HG03558 (cell line): ENCODE measurements at regions not wholly inside any gene's neighbourhood (a gene's known extent, or its start where the extent isn't known, plus 50 kb on each side); places are given as distances from the start of the nearest gene placed in this dataset.

Experiments
- ATAC-seq: cut with Tn5 transposase; IDR thresholded peaks from one replicate; pipeline ENCODE4 v1.9.1; 2021; ENCODE audit warnings: moderate number of reproducible peaks; ENCODE audit not compliant: unreplicated experiment; ENCODE audit errors: extremely low read depth

DNA sequence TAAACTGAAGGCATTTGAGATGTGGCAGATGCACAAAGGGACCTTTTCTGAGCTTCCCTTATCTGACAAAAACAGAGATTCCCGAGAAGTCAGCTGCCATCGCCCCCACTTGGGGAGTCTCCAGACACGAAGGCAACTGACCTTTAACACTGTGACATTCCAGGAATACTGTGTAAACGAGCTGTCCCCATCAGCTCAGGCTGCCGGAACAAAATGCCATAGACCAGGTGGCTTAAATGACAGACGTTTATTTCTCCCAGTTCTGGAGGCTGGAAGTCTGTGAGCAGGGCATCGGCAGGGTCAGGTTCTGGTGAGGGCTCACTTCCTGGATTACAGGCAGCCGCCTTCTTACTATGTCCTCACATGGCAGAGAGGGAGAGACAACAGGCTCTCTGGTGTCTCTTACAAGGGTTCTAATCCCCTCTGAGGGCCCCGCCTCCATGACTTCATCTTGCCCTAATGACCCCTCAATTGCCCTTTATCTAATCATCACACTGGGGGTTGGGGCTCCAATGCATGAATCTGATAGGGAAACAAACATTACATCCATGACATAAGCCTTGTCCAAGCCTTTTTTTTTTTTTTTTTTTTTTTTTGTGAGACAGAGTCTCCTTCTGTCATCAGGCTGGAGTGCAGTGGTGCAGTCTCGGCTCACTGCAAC lies 178.5 kb upstream of the RPL38 start:
- ATAC-seq: no peak

DNA sequence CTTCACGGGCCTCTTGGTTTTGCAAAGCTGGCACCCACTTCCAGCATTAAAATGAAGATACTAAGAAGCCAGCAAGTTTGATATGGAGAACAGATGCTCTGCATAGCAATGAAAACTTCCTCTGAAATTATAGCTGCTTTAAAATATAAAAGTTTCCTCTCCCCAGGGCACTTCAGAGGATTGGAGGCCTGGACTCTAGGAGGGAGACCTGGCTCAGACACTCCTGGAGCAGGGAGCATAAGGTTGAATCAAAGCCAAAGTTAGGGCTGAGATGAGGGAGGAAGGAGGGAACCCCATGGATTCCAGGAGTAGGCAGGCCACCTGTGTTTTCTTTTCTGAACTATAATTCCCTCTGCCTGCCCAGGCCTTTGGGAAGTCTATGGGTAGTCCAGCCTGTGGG lies 176.0 kb upstream of the RPL38 start:
- ATAC-seq: no peak

DNA sequence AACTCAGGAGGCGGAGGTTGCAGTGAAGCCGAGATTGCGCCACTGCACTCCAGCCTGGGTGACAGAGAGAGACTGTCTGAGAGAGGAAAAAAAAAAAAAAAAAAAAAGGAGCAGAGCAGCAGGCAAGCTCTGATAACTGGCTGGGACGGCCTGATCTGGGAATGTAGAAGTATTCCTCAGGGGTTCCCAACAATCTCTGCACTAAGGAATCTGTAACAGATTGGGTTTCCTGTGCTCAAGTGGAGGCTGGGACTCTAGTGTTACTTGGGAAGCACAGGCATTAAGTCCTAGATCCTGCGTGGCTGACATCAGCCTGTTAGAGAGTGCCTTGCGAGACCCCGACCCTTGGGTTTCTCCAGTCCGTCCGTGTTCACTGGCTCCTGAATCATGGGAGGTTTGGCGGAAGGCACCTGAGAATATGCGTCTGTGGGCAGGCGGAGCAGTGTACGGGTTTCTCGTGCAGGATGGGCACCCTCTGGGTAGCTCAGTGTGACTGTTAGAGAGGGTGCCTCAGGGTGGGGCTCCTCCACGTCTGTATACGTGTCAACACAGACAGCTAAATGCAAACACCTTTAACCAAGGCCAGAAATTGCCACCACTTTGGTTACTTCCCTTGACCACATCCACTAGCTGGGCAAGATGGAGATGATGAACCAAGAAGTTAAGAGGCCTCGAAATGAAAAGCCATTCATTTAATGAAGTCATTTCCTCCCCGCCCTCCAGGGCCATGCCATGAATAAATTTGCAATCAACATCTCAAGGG lies 174.9 kb upstream of the RPL38 start:
- ATAC-seq: no peak

DNA sequence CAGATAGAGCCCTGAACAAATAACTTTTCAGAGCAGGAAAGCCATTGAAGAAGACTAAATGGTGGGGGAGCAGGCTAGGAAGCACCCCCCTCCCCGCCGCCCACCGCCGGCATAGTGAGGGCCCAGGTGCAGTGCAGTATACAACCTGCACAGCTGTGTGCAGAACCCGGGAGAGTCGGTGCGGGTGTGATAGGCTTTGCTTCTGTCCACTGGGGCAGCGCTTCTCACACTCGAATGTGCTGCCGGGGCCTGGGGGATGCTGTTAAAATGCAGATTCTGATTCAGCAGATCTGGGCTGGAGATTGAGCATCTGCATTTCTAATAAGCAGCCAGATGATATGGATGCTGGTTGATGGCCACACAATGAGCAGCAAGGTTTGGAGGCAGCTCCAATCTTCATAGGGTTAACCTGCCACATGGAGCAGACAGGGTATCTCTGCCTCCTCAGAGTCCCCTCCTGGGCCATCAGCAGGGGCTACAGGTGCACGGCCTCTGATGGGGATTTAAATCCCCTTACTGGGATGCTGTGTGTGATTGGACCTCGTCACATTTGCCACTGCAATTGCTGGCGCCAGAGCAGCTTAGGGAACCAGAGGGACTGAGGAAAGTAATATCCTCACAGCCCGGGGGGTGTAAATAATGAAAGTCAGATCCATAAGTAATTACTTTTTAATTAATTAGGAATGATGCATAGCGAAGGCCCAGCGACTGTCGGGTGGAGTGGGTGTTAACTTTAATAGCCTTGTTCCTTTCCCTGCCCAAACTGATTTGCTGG lies 172.0 kb upstream of the RPL38 start:
- no peak for ATAC-seq

DNA sequence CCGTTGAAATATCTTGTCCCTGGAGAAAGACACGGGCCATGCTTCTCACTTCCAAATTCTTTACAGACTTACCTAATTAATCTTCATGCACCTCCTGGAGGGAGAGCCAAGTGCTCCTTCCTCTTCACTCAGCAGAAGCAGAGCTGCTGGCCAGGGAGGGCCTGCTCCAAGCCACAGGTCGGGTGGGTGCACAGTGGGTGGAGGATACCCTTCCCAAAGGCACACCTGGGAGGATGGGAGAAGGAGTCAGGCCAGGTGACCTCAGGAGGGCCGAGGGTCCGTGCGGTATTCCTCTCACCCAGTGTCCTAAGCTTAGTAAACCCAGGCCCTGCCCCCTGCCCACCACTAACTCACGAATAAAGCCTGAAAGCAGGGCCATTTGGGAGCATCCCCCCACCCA lies 171.3 kb upstream of the RPL38 start:
- ATAC-seq: no peak

DNA sequence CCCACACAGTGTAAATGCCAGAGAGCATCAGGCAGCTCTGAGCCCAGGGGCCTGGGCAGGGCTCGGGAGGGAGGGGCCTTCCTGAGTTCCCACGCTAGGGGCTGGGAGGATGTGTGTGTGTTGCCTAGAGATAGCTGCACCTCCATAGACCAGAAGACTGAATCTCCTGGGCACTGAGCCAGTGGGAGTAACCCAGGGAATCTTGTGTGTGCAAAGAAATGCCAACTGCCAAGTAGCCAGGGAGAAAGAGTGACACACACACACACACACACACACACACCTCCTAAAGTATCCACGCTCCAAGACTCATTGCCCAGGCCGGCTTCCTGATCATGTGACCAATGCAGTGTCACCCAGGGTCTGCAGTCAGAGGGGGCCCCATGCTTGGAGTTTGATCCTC lies 166.2 kb upstream of the RPL38 start:
- no peak for ATAC-seq

DNA sequence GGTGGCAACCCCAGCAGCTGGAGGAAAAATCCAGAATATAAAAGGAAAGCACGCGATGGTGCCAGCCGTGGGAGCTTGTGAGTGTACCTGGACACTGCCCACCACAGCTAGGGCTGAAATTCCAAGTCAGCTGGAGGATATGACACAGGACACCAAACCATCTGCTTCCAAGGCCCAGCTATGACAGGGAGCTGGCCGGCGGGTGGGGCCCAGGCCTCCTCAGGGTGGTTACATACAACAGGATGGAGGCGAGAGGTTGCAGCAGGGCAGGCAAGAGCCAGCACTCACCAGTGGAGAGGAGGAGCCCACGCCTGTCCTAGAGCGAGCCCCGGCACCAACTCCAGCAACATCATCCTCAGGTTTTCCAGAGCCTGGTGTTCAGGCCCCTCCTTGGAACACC lies 163.2 kb upstream of the RPL38 start:
- no peak for ATAC-seq

DNA sequence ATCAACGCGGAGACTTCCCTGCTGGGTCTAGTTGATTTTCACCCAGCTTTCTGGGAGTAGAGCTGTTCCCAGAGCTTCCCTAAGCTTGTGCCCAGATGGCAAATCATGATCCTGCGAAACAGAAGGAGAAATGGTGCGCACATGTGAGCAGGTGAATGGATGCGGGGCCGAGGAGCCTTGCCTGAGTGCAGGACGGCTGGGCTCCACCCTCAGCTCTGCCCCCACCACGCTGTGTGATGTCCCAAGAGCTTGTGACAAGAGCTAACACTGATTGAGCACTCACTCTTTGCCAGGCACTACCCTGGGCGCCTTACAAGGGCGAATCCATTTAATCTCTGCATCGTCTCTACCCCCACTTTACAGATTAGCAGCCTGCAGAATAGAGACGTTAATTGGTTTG lies 162.7 kb upstream of the RPL38 start:
- no peak for ATAC-seq

DNA sequence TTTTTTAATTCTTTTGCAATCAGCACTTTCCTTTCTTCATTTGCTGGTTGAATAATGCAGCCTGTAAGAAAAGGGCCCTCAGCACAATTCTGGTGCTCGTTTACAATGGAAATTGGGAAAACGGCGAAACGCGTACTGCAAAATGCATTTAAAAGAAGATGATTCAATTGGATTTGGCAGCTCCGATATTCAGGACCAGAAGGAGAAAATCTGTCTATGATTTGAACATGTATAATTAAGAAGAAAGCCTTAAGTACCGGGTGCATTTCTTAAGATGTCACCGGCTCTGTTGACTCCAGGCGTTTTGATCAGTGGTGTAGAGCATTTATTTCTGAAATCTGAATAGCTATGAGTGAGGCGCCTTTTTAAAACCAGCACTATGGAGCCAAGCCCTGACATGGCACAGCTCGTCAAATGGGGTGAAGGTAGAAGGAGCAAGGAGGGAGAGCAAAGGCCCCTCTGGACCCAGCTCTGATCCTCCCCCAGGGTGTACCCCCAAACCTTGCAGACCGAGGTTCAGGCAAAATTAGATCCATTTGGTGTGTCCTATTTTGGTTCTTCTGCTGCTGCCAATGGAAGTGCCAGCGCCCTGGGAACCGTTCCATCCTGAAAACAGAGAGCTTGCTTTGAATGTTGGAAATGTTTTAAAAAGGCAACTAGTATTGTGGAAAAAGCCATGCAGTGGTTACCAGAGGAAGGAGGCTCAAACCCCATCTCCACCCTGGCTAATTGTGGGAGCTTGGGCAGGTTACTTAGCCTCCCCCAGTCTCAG lies 161.4 kb upstream of the RPL38 start:
- ATAC-seq: no peak

DNA sequence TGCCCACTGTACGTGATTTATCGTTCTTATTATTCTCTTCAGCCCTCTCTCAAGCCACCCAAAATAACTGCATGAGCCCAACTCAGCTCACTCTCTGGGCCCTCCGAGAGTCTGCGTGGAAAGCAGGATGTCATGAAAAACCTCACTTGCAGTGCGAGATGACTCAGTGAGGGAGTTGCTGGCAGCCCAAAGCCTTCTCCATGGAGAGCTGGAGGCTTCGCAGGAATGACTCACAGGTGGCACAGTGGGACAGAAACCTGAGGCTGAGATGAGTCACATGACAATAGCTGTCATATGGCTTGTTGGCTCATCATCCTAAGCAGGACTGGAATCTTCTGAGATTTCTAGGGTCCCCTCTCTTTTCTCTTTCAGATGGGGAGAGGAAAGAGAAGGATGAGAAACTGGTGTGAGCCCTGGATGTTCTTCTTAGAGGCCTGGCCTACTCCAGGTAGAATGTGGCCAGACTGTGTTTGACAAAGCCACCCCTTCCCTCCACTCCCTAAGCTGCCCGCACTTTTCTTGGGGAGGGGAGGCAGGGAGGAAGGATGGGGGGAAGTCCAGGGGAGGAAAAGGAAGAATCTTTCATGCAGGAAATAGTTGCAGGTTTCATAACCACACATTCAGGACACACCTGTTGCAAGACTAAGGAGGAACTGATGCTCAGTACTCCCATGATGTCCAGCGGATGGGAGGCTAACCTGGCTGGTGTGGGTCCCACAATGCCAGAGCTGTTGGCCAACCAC lies 160.6 kb upstream of the RPL38 start:
- no peak for ATAC-seq

DNA sequence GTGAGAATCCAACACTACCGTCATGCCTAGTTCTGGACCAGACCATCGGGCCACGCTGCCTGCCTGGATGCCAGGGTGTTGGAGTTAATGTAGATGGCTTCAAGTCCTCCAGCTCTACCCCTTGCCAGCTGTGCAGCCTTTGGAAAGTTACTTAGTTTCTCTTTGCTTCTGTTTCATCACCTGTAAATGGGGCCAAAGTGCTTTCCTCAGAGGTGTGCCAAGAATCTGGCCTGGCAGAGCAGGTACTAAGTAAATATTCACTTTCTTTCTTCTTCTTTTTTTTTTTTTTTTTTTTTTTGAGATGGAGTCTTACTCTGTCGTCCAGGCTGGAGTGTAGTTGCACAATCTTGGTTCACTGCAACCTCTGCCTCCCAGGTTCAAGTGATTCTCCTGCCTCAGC lies 159.5 kb upstream of the RPL38 start:
- no peak for ATAC-seq

DNA sequence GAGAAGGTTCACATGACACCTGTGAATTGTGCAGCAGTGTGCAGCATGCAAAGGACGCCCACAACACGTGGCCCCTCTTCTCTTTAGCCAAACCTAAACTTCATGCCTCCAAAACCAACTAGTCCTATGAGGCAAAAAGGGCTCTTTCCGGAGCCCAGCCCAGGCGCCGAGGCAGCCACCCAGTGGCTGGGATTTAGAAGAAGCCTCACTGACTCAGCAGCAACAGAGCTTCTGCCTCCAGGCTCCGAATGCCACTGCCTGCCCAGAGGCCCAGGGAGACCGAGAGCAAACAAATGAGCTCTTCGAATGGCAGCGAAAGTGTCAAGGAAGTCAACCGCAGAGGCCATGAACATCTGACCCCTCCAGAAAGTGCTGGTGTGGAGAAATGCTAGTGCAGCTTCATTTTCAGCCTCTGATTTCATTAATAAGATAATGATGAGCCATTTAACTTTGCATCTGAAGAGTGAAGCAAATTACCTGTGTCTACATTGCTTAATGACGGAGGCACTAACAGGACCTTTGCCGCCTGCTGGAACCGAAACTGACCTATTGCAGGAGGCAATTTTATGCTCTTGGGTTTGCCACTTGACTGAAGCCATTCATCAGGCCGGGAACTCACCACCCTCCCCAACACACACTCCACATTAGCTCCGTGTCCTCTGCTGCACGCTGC lies 157.7 kb upstream of the RPL38 start:
- no peak for ATAC-seq

DNA sequence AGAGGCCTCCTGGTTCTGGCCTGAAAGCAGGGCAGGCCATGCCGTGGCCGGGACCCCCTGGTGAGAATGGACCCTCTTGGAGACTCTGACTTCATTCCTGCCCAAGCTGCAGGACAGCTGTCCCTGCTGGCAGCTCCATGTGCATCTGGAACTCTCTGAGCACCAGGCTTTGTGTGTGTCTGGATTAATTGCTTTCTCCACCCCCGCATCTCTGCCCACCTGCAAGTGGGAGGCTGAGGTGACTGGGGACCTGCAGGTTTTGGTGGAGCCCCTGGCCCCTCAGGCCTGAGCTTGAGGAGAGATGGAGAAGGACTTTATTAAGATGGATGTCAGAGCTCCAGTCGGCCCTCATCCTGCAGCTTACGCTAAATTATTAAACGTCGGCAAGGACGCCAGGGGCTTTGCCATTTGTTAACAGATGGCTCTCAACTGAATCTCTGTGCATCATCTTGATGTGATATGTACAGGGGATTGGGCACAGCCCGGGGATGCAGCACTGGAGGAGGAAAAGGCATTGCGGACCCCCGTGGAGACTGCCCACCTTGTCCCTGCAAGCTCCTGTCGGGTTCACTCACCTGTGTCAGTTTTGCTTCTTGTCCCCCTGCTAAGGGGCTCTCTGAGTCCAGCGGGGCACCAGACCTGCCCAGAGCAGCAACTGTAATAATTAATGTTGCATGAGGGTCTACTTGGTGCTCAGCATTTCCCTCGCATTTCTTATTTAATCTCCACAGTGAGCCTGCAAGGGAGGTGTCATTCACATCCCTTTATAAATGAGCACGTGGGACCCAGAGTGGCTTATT lies 154.1 kb upstream of the RPL38 start:
- no peak for ATAC-seq

DNA sequence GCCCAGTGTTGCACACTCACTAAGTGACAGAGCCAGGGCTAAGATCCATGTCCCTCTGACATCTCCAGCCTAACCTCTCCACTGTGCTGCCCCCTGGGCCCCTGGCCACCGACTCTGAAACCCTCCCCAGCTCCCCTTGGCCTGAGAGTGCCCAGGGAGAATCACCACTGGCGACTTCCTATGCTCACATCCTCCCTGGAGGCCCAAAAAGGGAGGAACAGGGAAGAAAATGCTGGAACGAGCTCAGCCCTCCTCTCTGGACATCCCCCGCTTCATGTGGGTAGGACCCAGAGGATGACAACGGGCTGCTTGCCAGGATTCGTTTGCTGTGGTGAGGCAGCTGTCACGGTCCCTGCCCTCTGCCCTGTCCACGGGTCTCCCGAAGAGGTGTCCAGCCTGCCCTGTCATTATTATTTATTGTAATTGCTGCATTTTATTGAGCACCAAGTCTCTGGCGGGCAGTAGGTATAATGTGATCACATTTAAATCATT lies 153.5 kb upstream of the RPL38 start:
- ATAC-seq: no peak

DNA sequence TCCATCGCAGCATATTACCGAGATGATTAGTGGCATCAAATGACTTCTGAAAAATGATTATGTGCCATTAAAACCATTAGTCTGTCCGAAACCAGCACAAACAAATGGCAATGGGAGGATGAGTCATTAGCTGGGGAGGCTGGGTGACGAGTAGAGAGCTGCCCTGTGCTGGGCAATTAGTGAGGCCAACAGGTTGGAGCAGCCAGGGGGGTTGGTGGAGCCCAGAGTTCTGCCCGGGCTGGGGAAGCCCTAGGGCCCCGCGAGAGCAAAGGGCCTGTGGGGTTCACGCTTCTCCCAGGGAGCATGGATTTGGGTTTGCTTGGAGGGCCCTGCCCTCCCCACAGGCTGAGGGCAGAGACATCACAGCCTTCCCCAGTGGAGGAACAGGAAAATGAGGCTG lies 152.1 kb upstream of the RPL38 start:
- no peak for ATAC-seq

DNA sequence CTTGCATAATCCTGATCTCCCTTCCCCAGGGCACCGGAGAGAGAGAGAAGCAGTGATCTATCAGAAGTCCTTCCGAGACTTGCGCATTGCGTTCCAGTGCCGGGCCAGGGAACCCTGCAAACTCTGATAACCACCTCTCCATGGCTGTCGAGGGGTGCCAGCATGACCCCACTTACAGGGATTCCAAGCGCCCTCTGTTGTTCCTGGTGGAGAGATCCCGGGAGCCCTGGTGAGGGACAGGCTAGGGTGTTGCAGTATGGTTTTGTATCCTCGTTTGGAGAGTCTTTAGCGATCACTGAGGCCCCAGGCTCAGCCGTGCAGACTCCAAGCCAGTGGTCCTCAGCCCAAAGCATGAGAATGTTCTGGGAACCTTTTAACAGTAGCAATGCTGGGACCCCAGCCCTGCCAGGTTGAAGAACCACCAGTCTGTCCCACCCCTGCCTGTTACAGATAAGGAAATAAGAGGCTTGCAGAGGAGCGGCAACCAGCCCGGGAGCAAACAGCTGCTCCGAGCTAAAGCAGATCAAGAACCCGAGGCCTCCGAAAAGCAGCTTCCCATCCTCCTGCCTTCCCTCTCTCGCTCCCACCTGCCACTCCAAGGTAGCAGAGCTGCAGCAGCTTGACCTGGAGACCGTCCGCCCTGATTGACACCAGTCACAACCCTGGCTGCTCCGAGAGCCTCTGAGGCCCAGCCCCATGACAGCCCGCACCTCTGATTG lies 150.3 kb upstream of the RPL38 start:
- ATAC-seq: no peak

DNA sequence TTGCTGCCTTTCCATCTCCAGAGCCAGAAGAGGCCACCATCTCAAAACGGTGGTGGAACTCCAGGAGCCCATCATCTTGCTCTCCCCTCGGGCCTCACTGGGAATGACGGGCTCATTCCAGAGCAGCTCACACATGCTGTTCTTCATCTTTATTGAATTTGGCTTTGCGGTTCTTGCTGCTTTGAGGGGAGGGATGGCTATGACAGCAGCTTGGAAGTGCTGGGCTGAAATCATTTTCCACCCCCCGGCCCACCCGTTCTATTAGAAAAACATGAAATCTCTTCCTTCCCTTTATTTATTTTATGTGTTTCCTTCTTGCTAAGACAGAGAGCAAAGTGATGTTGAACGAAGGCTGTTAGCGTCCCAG lies 149.8 kb upstream of the RPL38 start:
- no peak for ATAC-seq

DNA sequence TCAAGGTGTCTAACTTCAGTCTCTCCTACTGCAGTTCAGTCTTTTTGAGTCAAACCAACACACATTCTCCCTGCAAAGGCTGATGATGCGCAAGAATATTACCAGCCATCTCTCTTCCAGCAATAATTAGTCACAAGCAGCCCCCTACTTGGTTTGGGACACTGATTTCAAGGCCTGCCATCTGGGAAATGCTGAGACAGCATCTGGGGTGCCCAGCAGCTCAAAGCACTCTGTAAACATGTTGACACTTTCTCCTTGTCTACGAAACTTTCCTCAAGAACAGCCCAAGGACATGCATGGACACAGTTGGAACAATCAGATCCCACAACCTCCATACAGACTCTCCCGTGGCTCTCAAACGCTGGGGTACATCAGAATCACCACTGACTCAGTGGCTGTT lies 149.2 kb upstream of the RPL38 start:
- no peak for ATAC-seq
